Forelimb muscle (tissue), 1 donor: ENCODE measurements at regions not wholly inside any gene's neighbourhood (a gene's known extent, or its start where the extent isn't known, plus 50 kb on each side); places are given as distances from the start of the nearest gene placed in this dataset.

Experiments used
- DNase-seq: peaks from one replicate; pipeline ENCODE4 v3.0.0-alpha.2; 2013; ENCODE audit warnings: low read depth

GRCh38 chr5:68708156-68708841 is 385.5 kb upstream of the SLC30A5 start:
- no peak for DNase-seq

GRCh38 chr5:68708842-68709170 is 385.0 kb upstream of the SLC30A5 start:
- no peak for DNase-seq

- DNase-seq, result no peak
Observed at GRCh38 chr5:68709239-68709638, 384.6 kb upstream of the SLC30A5 start.

GRCh38 chr5:68710514-68710913 is 383.3 kb upstream of the SLC30A5 start:
- DNase-seq, result no peak

- no peak for DNase-seq
Observed at GRCh38 chr5:68711293-68712200, 382.3 kb upstream of the SLC30A5 start.

GRCh38 chr5:68714810-68715209 is 379.0 kb upstream of the SLC30A5 start:
- no peak for DNase-seq

- no peak for DNase-seq
Observed at GRCh38 chr5:68720884-68721610, 372.8 kb upstream of the SLC30A5 start.

GRCh38 chr5:68722357-68722756 is 371.5 kb upstream of the SLC30A5 start:
- no peak for DNase-seq

- no peak for DNase-seq
Observed at GRCh38 chr5:68725905-68726683, 367.7 kb upstream of the SLC30A5 start.

GRCh38 chr5:68727931-68728330 is 365.9 kb upstream of the SLC30A5 start:
- DNase-seq, result no peak

GRCh38 chr5:68729678-68730077 is 364.1 kb upstream of the SLC30A5 start:
- no peak for DNase-seq

- peak; percentile 79 for DNase-seq
Observed at GRCh38 chr5:68730220-68730978, 363.4 kb upstream of the SLC30A5 start.

- no peak for DNase-seq
Observed at GRCh38 chr5:68730979-68731654, 362.7 kb upstream of the SLC30A5 start.

GRCh38 chr5:68732251-68732650 is 361.6 kb upstream of the SLC30A5 start:
- no peak for DNase-seq

- DNase-seq, result no peak
Observed at GRCh38 chr5:68734781-68735180, 359.0 kb upstream of the SLC30A5 start.

- DNase-seq, result no peak
Observed at GRCh38 chr5:68738236-68738635, 355.6 kb upstream of the SLC30A5 start.

GRCh38 chr5:68738841-68739240 is 355.0 kb upstream of the SLC30A5 start:
- no peak for DNase-seq

GRCh38 chr5:68739752-68740151 is 354.1 kb upstream of the SLC30A5 start:
- DNase-seq, result no peak

GRCh38 chr5:68740226-68740910 is 353.4 kb upstream of the SLC30A5 start:
- DNase-seq, result no peak

GRCh38 chr5:68744206-68744605 is 349.6 kb upstream of the SLC30A5 start:
- DNase-seq, result no peak
